ENCODE measurements at regions not wholly inside any gene's neighbourhood (a gene's known extent, or its start where the extent isn't known, plus 50 kb on each side); places are given as distances from the start of the nearest gene placed in this dataset.

- Histone ChIP-seq H3K36me3 (no peaks in the 10 kb centered on the region), H3K27me3 (ENCODE audit: insufficient read depth, low read depth, severe bottlenecking) (no peaks in the 10 kb centered on the region), H3K9me3 (ENCODE audit: severe bottlenecking) (no peaks in the 10 kb centered on the region), H3K27ac (no peak overlapping the region), H3K4me3 (ENCODE audit: low read depth, low read length) (no peak overlapping the region)
- DNase-seq = no peak
- TF ChIP-seq CTCF (IDR thresholded peaks at IDR 0.05; ENCODE audit: low read depth, low read length) = no peak
These were observed 75.0 kb upstream of the TLE3 start for GRCh38 chr15:70172566-70173225.

- Histone ChIP-seq H3K4me3 (ENCODE audit: low read depth, low read length) (no peak overlapping the region), H3K36me3 (no peaks in the 10 kb centered on the region), H3K9me3 (ENCODE audit: severe bottlenecking) (no peaks in the 10 kb centered on the region), H3K27ac (no peak overlapping the region), H3K27me3 (ENCODE audit: insufficient read depth, low read depth, severe bottlenecking) (no peaks in the 10 kb centered on the region)
- DNase-seq = no peak
- no peak for TF ChIP-seq CTCF (IDR thresholded peaks at IDR 0.05; ENCODE audit: low read depth, low read length)
These were observed 74.4 kb upstream of the TLE3 start for GRCh38 chr15:70172124-70172523.

GRCh38 chr15:70171256-70171886 is 73.7 kb upstream of the TLE3 start:
- no peaks in the 10 kb centered on the region for H3K9me3 ChIP-seq (ENCODE audit: severe bottlenecking)
- H3K36me3 ChIP-seq = no peaks in the 10 kb centered on the region
- DNase-seq = no peak
- no peak overlapping the region for H3K27ac ChIP-seq
- no peaks in the 10 kb centered on the region for H3K27me3 ChIP-seq (ENCODE audit: insufficient read depth, low read depth, severe bottlenecking)
- TF ChIP-seq CTCF (IDR thresholded peaks at IDR 0.05; ENCODE audit: low read depth, low read length) = no peak
- H3K4me3 ChIP-seq (ENCODE audit: low read depth, low read length) = no peak overlapping the region

DNA sequence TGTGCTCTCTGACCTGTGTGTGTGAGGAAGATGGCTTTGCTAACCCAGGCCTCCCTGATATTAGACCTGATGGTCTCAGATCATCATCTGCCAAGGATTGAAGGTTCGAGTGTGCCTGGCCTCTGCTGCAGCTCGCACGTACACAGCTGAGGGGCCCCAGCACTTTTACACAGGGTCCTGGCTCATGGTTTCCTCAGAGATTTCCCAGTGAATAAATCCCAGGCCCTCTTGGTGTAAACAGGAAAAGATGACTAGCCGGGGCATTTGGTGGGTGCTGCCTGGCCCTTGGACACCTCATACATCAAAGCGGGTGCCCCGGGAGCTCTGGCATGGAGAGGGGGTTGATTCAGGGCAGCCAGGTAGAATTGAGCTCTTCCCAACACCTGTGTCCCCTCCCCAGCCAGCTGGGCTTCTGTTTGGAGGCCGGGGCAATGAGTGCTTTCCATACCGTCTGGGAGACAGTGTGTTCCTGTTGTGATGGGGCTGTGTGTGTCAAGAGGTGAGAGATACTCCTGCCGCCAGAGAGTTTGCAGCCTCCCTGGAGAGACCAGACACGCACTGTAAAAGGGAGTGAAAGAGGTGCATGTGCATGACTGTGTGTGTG is 72.5 kb upstream of the TLE3 start:
- no peak for TF ChIP-seq CTCF (IDR thresholded peaks at IDR 0.05; ENCODE audit: low read depth, low read length)
- no peak overlapping the region for H3K27ac ChIP-seq
- no peaks in the 10 kb centered on the region for H3K27me3 ChIP-seq (ENCODE audit: insufficient read depth, low read depth, severe bottlenecking)
- no peak for DNase-seq
- no peak overlapping the region for H3K4me3 ChIP-seq (ENCODE audit: low read depth, low read length)
- no peaks in the 10 kb centered on the region for H3K9me3 ChIP-seq (ENCODE audit: severe bottlenecking)
- H3K36me3 ChIP-seq = no peaks in the 10 kb centered on the region

GRCh38 chr15:70169147-70169546 is 71.4 kb upstream of the TLE3 start:
- DNase-seq = no peak
- Histone ChIP-seq H3K4me3 (ENCODE audit: low read depth, low read length) (no peak overlapping the region), H3K27me3 (ENCODE audit: insufficient read depth, low read depth, severe bottlenecking) (no peaks in the 10 kb centered on the region), H3K27ac (no peak overlapping the region), H3K36me3 (no peaks in the 10 kb centered on the region), H3K9me3 (ENCODE audit: severe bottlenecking) (no peaks in the 10 kb centered on the region)
- TF ChIP-seq CTCF (IDR thresholded peaks at IDR 0.05; ENCODE audit: low read depth, low read length) = no peak

Measured in WERI-Rb-1 (cell line).